ENCODE measurements at regions not wholly inside any gene's neighbourhood (a gene's known extent, or its start where the extent isn't known, plus 50 kb on each side); places are given as distances from the start of the nearest gene placed in this dataset.

GRCh38 chr2:106975641-106976040, 89.7 kb upstream of the ST6GAL2 start:
- H3K9me3 Mint-ChIP-seq: peaks cover 0 to 3% (median 0%) of the 10 kb centered on the region in 3 donors
- Histone ChIP-seq H3K36me3 (ENCODE audit: control insufficient read depth in 2 of 2, extremely low read depth in 1 of 2, insufficient read depth in 1 of 2, low read length in 1 of 2) (no peaks in the 10 kb centered on the region), H3K27me3 (replicated peaks in 1 of 2; ENCODE audit: control insufficient read depth in 2 of 2, extremely low read depth in 1 of 2, insufficient read depth in 2 of 2, low read length in 1 of 2) (no peaks in the 10 kb centered on the region), H3K27ac (ENCODE audit: low read length) (no peak overlapping the region), H3K9me3 (no peaks in the 10 kb centered on the region), H3K4me3 (ENCODE audit: control insufficient read depth in 1 of 2, extremely low read depth in 1 of 2, low read length in 1 of 2) (no peak overlapping the region), H3K4me1 (ENCODE audit: control insufficient read depth in 1 of 2, extremely low read depth in 1 of 2, insufficient read depth in 2 of 2, low read length in 2 of 2) (no peaks in the 10 kb centered on the region)
- H3K27ac Mint-ChIP-seq: no peak overlapping the region
- H3K27me3 Mint-ChIP-seq: no peaks in the 10 kb centered on the region
- no CpG with 5 or more reads among the region's 1 CpG for WGBS (ENCODE audit: insufficient coverage)
- no peaks in the 10 kb centered on the region for H3K4me1 Mint-ChIP-seq
- DNase-seq: no peak
- ATAC-seq (replicated peaks in 1 of 4): no peak
- POLR2A ChIA-PET: no interaction called here
- H3K36me3 Mint-ChIP-seq: no peaks in the 10 kb centered on the region
- H3K4me3 Mint-ChIP-seq: no peak overlapping the region
- CTCF ChIA-PET: no interaction called here

DNA sequence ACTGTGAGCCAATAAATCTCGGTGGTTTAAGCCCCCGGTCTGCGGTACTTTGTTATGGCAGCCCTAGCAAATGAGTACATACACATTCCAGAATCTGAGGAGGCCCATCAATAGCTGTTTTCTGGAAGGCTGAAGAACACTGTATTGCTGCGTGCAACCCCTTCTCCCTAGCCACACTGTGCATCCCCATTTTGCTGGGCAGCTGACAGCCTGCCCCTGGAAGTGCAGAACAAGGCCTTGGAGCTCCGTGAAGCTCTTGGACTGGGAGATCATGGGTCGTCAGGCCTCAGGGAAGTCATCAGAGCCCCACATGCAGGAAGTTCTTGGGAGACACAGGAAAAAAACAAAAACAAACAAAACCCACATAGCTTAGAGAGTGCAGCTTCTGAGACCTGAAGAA, 90.6 kb upstream of the ST6GAL2 start:
- H3K27ac ChIP-seq (ENCODE audit: low read length): no peak overlapping the region
- H3K27me3 ChIP-seq (replicated peaks in 1 of 2; ENCODE audit: control insufficient read depth in 2 of 2, extremely low read depth in 1 of 2, insufficient read depth in 2 of 2, low read length in 1 of 2): no peaks in the 10 kb centered on the region
- no peaks in the 10 kb centered on the region for H3K27me3 Mint-ChIP-seq
- no peaks in the 10 kb centered on the region for H3K4me1 Mint-ChIP-seq
- no peak overlapping the region for H3K4me3 ChIP-seq (ENCODE audit: control insufficient read depth in 1 of 2, extremely low read depth in 1 of 2, low read length in 1 of 2)
- 66% methylated on average over 3 of the region's 6 CpGs for WGBS (ENCODE audit: insufficient coverage)
- no peaks in the 10 kb centered on the region for H3K36me3 ChIP-seq (ENCODE audit: control insufficient read depth in 2 of 2, extremely low read depth in 1 of 2, insufficient read depth in 1 of 2, low read length in 1 of 2)
- DNase-seq (no peak), ATAC-seq (replicated peaks in 1 of 4) (no peak)
- H3K27ac Mint-ChIP-seq: no peak overlapping the region
- POLR2A ChIA-PET: no interaction called here
- no peaks in the 10 kb centered on the region for H3K36me3 Mint-ChIP-seq
- H3K9me3 Mint-ChIP-seq: peaks cover 0 to 3% (median 0%) of the 10 kb centered on the region in 3 donors
- no peaks in the 10 kb centered on the region for H3K4me1 ChIP-seq (ENCODE audit: control insufficient read depth in 1 of 2, extremely low read depth in 1 of 2, insufficient read depth in 2 of 2, low read length in 2 of 2)
- H3K4me3 Mint-ChIP-seq: no peak overlapping the region
- no peaks in the 10 kb centered on the region for H3K9me3 ChIP-seq
- CTCF ChIA-PET: interaction anchor here in 1 of 2 donors (0.5 kb wide), 1 partner anchor 11 kb away, joined by 3 read pairs; no protein-coding TSS in a partner anchor

GRCh38 chr2:106977717-106978116, 91.8 kb upstream of the ST6GAL2 start:
- no peak overlapping the region for H3K27ac Mint-ChIP-seq
- POLR2A ChIA-PET: no interaction called here
- ATAC-seq (replicated peaks in 1 of 4): no peak
- H3K9me3 Mint-ChIP-seq: peaks cover 0 to 3% (median 0%) of the 10 kb centered on the region in 3 donors
- no peaks in the 10 kb centered on the region for H3K4me1 Mint-ChIP-seq
- H3K27me3 Mint-ChIP-seq: no peaks in the 10 kb centered on the region
- WGBS (ENCODE audit: insufficient coverage): 84% methylated on average over 3 of the region's 3 CpGs
- no peaks in the 10 kb centered on the region for H3K36me3 Mint-ChIP-seq
- Histone ChIP-seq H3K4me3 (ENCODE audit: control insufficient read depth in 1 of 2, extremely low read depth in 1 of 2, low read length in 1 of 2) (no peak overlapping the region), H3K27ac (ENCODE audit: low read length) (no peak overlapping the region), H3K27me3 (replicated peaks in 1 of 2; ENCODE audit: control insufficient read depth in 2 of 2, extremely low read depth in 1 of 2, insufficient read depth in 2 of 2, low read length in 1 of 2) (no peaks in the 10 kb centered on the region), H3K4me1 (ENCODE audit: control insufficient read depth in 1 of 2, extremely low read depth in 1 of 2, insufficient read depth in 2 of 2, low read length in 2 of 2) (no peaks in the 10 kb centered on the region), H3K36me3 (ENCODE audit: control insufficient read depth in 2 of 2, extremely low read depth in 1 of 2, insufficient read depth in 1 of 2, low read length in 1 of 2) (no peaks in the 10 kb centered on the region), H3K9me3 (no peaks in the 10 kb centered on the region)
- H3K4me3 Mint-ChIP-seq: no peak overlapping the region
- CTCF ChIA-PET: no interaction called here
- no peak for DNase-seq

DNA sequence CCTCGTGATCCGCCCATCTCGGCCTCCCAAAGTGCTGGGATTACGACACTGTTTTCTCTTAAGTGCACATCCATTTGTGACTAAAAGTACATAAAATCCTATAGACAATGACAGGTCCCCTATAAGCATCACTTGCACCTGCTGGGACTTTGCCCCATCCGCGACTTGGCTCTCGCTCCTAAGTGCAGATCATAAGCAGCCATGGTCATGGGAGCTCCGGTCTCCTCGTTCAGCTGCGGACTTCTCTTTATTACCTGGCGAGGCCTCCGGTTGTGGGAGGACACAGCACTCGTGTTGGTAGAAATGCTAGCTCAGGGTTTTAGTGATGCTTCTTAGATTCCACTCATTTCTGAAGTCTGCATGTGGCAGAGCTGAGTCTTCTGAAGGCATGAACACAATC, 92.7 kb upstream of the ST6GAL2 start:
- ATAC-seq (replicated peaks in 1 of 4): no peak
- H3K36me3 Mint-ChIP-seq: no peaks in the 10 kb centered on the region
- POLR2A ChIA-PET: interaction anchor here in 1 of 2 donors (0.6 kb wide), 1 partner anchor 15 kb away, joined by 3 read pairs; no protein-coding TSS in a partner anchor
- Histone ChIP-seq H3K27me3 (replicated peaks in 1 of 2; ENCODE audit: control insufficient read depth in 2 of 2, extremely low read depth in 1 of 2, insufficient read depth in 2 of 2, low read length in 1 of 2) (no peaks in the 10 kb centered on the region), H3K9me3 (no peaks in the 10 kb centered on the region), H3K27ac (ENCODE audit: low read length) (no peak overlapping the region), H3K4me1 (ENCODE audit: control insufficient read depth in 1 of 2, extremely low read depth in 1 of 2, insufficient read depth in 2 of 2, low read length in 2 of 2) (no peaks in the 10 kb centered on the region), H3K4me3 (ENCODE audit: control insufficient read depth in 1 of 2, extremely low read depth in 1 of 2, low read length in 1 of 2) (no peak overlapping the region), H3K36me3 (ENCODE audit: control insufficient read depth in 2 of 2, extremely low read depth in 1 of 2, insufficient read depth in 1 of 2, low read length in 1 of 2) (no peaks in the 10 kb centered on the region)
- DNase-seq: no peak
- no peak overlapping the region for H3K27ac Mint-ChIP-seq
- H3K4me3 Mint-ChIP-seq: no peak overlapping the region
- H3K4me1 Mint-ChIP-seq: no peaks in the 10 kb centered on the region
- H3K9me3 Mint-ChIP-seq: peaks cover 0 to 3% (median 0%) of the 10 kb centered on the region in 3 donors
- CTCF ChIA-PET: no interaction called here
- WGBS (ENCODE audit: insufficient coverage): 92% methylated on average over 13 of the region's 13 CpGs
- H3K27me3 Mint-ChIP-seq: no peaks in the 10 kb centered on the region

- Mint-ChIP-seq H3K27ac (no peak overlapping the region), H3K27me3 (peaks cover 0 to 2% of the 10 kb centered on the region in 2 donors), H3K36me3 (no peaks in the 10 kb centered on the region), H3K9me3 (no peaks in the 10 kb centered on the region), H3K4me1 (no peaks in the 10 kb centered on the region), H3K4me3 (no peak overlapping the region)
- no peak for DNase-seq
- no peak overlapping the region for H3K27ac ChIP-seq (ENCODE audit: low read length)
- H3K36me3 ChIP-seq (ENCODE audit: control insufficient read depth in 2 of 2, extremely low read depth in 1 of 2, insufficient read depth in 1 of 2, low read length in 1 of 2): no peaks in the 10 kb centered on the region
- no peak for ATAC-seq (replicated peaks in 1 of 4)
- POLR2A ChIA-PET: no interaction called here
- H3K4me3 ChIP-seq (ENCODE audit: control insufficient read depth in 1 of 2, extremely low read depth in 1 of 2, low read length in 1 of 2): no peak overlapping the region
- H3K27me3 ChIP-seq (replicated peaks in 1 of 2; ENCODE audit: control insufficient read depth in 2 of 2, extremely low read depth in 1 of 2, insufficient read depth in 2 of 2, low read length in 1 of 2): no peaks in the 10 kb centered on the region
- H3K4me1 ChIP-seq (ENCODE audit: control insufficient read depth in 1 of 2, extremely low read depth in 1 of 2, insufficient read depth in 2 of 2, low read length in 2 of 2): no peaks in the 10 kb centered on the region
- H3K9me3 ChIP-seq: no peaks in the 10 kb centered on the region
- no CpG with 5 or more reads among the region's 1 CpG for WGBS (ENCODE audit: insufficient coverage)
- CTCF ChIA-PET: no interaction called here
Measured at GRCh38 chr2:106981491-106981890, 95.5 kb upstream of the ST6GAL2 start.

DNA sequence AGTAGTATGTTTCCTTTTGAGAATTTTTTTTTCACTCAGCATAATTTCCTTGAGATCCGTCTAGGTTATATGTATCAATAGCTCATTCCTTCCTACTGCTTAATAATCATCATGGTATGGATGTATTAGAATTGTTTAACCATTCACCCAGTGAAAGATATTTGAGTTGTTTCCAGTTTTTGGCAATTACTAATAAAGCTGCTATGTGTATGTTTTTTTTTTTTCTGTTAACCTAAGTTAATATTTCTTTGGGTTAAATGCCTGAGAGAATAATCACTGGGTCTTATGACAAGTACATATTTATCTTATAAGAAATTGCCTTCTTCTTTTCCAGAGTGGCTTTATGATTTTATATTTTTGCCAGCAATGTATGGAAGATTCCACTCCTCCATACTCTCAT, 96.4 kb upstream of the ST6GAL2 start:
- H3K9me3 Mint-ChIP-seq: no peaks in the 10 kb centered on the region
- H3K4me3 Mint-ChIP-seq: no peak overlapping the region
- Histone ChIP-seq H3K4me1 (ENCODE audit: control insufficient read depth in 1 of 2, extremely low read depth in 1 of 2, insufficient read depth in 2 of 2, low read length in 2 of 2) (no peaks in the 10 kb centered on the region), H3K27me3 (replicated peaks in 1 of 2; ENCODE audit: control insufficient read depth in 2 of 2, extremely low read depth in 1 of 2, insufficient read depth in 2 of 2, low read length in 1 of 2) (no peaks in the 10 kb centered on the region), H3K9me3 (no peaks in the 10 kb centered on the region), H3K36me3 (ENCODE audit: control insufficient read depth in 2 of 2, extremely low read depth in 1 of 2, insufficient read depth in 1 of 2, low read length in 1 of 2) (no peaks in the 10 kb centered on the region), H3K4me3 (ENCODE audit: control insufficient read depth in 1 of 2, extremely low read depth in 1 of 2, low read length in 1 of 2) (no peak overlapping the region), H3K27ac (ENCODE audit: low read length) (no peak overlapping the region)
- no peaks in the 10 kb centered on the region for H3K4me1 Mint-ChIP-seq
- ChIA-PET CTCF (interaction anchor here in 1 of 2 donors (0.5 to 0.6 kb wide), 2 partner anchors 175 to 200 kb away, joined by 3 to 5 read pairs; no protein-coding TSS in a partner anchor), POLR2A (no interaction called here)
- DNase-seq (no peak), ATAC-seq (replicated peaks in 1 of 4) (no peak)
- WGBS (ENCODE audit: insufficient coverage): no CpG with 5 or more reads among the region's 1 CpG
- H3K36me3 Mint-ChIP-seq: no peaks in the 10 kb centered on the region
- no peak overlapping the region for H3K27ac Mint-ChIP-seq
- H3K27me3 Mint-ChIP-seq: peaks cover 0 to 2% of the 10 kb centered on the region in 2 donors

DNA sequence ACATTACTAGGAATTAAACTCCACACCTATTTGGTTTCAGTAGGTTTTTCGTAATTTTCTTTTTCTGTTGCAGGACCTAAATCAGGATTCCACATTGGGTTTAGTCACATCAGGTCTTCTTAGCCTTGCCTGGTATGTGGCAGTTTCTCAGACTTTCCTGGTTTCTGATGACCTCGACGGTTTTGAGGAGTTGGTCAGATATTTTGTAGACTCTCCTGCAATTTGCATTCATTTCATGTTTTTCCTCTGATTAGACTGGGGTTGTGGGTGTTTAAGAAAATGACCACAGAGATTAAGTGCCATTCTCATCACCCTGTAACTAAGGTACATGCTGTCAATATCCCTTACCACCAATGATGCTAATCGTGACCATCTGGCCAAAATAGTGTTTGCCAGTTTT, 97.3 kb upstream of the ST6GAL2 start:
- Histone ChIP-seq H3K27ac (ENCODE audit: low read length) (no peak overlapping the region), H3K9me3 (no peaks in the 10 kb centered on the region), H3K4me1 (ENCODE audit: control insufficient read depth in 1 of 2, extremely low read depth in 1 of 2, insufficient read depth in 2 of 2, low read length in 2 of 2) (no peaks in the 10 kb centered on the region), H3K4me3 (ENCODE audit: control insufficient read depth in 1 of 2, extremely low read depth in 1 of 2, low read length in 1 of 2) (no peak overlapping the region), H3K36me3 (ENCODE audit: control insufficient read depth in 2 of 2, extremely low read depth in 1 of 2, insufficient read depth in 1 of 2, low read length in 1 of 2) (no peaks in the 10 kb centered on the region), H3K27me3 (replicated peaks in 1 of 2; ENCODE audit: control insufficient read depth in 2 of 2, extremely low read depth in 1 of 2, insufficient read depth in 2 of 2, low read length in 1 of 2) (no peaks in the 10 kb centered on the region)
- DNase-seq (no peak), ATAC-seq (replicated peaks in 1 of 4) (no peak)
- Mint-ChIP-seq H3K4me3 (no peak overlapping the region), H3K4me1 (no peaks in the 10 kb centered on the region), H3K27me3 (peaks cover 0 to 2% of the 10 kb centered on the region in 2 donors), H3K9me3 (no peaks in the 10 kb centered on the region), H3K36me3 (no peaks in the 10 kb centered on the region), H3K27ac (no peak overlapping the region)
- WGBS (ENCODE audit: insufficient coverage): no CpG with 5 or more reads among the region's 4 CpGs
- POLR2A ChIA-PET: no interaction called here
- CTCF ChIA-PET: no interaction called here

Data from T-cell (primary cell).